ENCODE measurements at regions not wholly inside any gene's neighbourhood (a gene's known extent, or its start where the extent isn't known, plus 50 kb on each side); places are given as distances from the start of the nearest gene placed in this dataset.

GRCh38 chr2:496729-497128 is 180.5 kb downstream of the TMEM18 start:
- no peak overlapping the region for H3K27ac ChIP-seq
- POLR2A ChIA-PET (ENCODE audit: low non-redundant PET), result no interaction called here
- no peak for DNase-seq (ENCODE audit: low spot score)
- no peak for TF ChIP-seq CTCF (conservative IDR thresholded peaks at IDR 0.05; ENCODE audit: low read depth)
- CTCF ChIA-PET, result interaction anchor here (0.6 kb wide), 1 partner anchor 644 kb away, joined by 3 read pairs; no protein-coding TSS in a partner anchor

- CTCF ChIA-PET, result no interaction called here
- no peak for TF ChIP-seq CTCF (conservative IDR thresholded peaks at IDR 0.05; ENCODE audit: low read depth)
- DNase-seq (ENCODE audit: low spot score), result no peak
- POLR2A ChIA-PET (ENCODE audit: low non-redundant PET), result no interaction called here
- H3K27ac ChIP-seq, result no peak overlapping the region
Measured at GRCh38 chr2:495745-496275, 181.4 kb downstream of the TMEM18 start.

- POLR2A ChIA-PET (ENCODE audit: low non-redundant PET), result no interaction called here
- no peak for TF ChIP-seq CTCF (conservative IDR thresholded peaks at IDR 0.05; ENCODE audit: low read depth)
- CTCF ChIA-PET, result no interaction called here
- no peak overlapping the region for H3K27ac ChIP-seq
- no peak for DNase-seq (ENCODE audit: low spot score)
Measured at GRCh38 chr2:494853-495252, 182.4 kb downstream of the TMEM18 start.

- ChIA-PET POLR2A (ENCODE audit: low non-redundant PET) (no interaction called here), CTCF (no interaction called here)
- no peak overlapping the region for H3K27ac ChIP-seq
- DNase-seq (ENCODE audit: low spot score), result no peak
- no peak for TF ChIP-seq CTCF (conservative IDR thresholded peaks at IDR 0.05; ENCODE audit: low read depth)
Measured at GRCh38 chr2:493228-493627, 184.0 kb downstream of the TMEM18 start.

- CTCF ChIA-PET, result interaction anchor here (0.6 kb wide), 1 partner anchor 22 kb away, joined by 3 read pairs; no protein-coding TSS in a partner anchor
- DNase-seq (ENCODE audit: low spot score), result no peak
- H3K27ac ChIP-seq, result no peak overlapping the region
- POLR2A ChIA-PET (ENCODE audit: low non-redundant PET), result no interaction called here
- no peak for TF ChIP-seq CTCF (conservative IDR thresholded peaks at IDR 0.05; ENCODE audit: low read depth)
Measured at GRCh38 chr2:492178-492577, 185.0 kb downstream of the TMEM18 start.

GRCh38 chr2:489838-490237 is 187.4 kb downstream of the TMEM18 start:
- POLR2A ChIA-PET (ENCODE audit: low non-redundant PET), result no interaction called here
- no peak for DNase-seq (ENCODE audit: low spot score)
- H3K27ac ChIP-seq, result no peak overlapping the region
- CTCF ChIA-PET, result no interaction called here
- TF ChIP-seq CTCF (conservative IDR thresholded peaks at IDR 0.05; ENCODE audit: low read depth), result no peak

- no peak overlapping the region for H3K27ac ChIP-seq
- POLR2A ChIA-PET (ENCODE audit: low non-redundant PET), result no interaction called here
- CTCF ChIA-PET, result no interaction called here
- DNase-seq (ENCODE audit: low spot score), result no peak
- TF ChIP-seq CTCF (conservative IDR thresholded peaks at IDR 0.05; ENCODE audit: low read depth), result no peak
Measured at GRCh38 chr2:489084-489483, 188.1 kb downstream of the TMEM18 start.
